Islet precursor cell (in vitro differentiated cells): ENCODE measurements at regions not wholly inside any gene's neighbourhood (a gene's known extent, or its start where the extent isn't known, plus 50 kb on each side); places are given as distances from the start of the nearest gene placed in this dataset.

Source experiments
- DNase-seq: peaks from one replicate; pipeline ENCODE4 v3.0.0-alpha.2; 2018

GRCh38 chr11:112542479-112542878 is 281.8 kb upstream of the PLET1 start:
- DNase-seq = no peak

GRCh38 chr11:112543390-112543789 is 282.7 kb upstream of the PLET1 start:
- no peak for DNase-seq

GRCh38 chr11:112548641-112549040 is 288.0 kb upstream of the PLET1 start:
- no peak for DNase-seq

GRCh38 chr11:112553205-112553731 is 292.6 kb upstream of the PLET1 start:
- no peak for DNase-seq

- DNase-seq = no peak
Measured at GRCh38 chr11:112554586-112554985, 293.9 kb upstream of the PLET1 start.

- peak; percentile 87 for DNase-seq
Measured at GRCh38 chr11:112555491-112556364, 295.1 kb upstream of the PLET1 start.

- no peak for DNase-seq
Measured at GRCh38 chr11:112558691-112559090, 298.0 kb upstream of the PLET1 start.

- DNase-seq = no peak
Measured at GRCh38 chr11:112563808-112564207, 303.1 kb upstream of the PLET1 start.

- DNase-seq = peak; percentile 91
Measured at GRCh38 chr11:112564228-112564955, 303.7 kb upstream of the PLET1 start.

- DNase-seq = no peak
Measured at GRCh38 chr11:112565551-112565950, 304.9 kb upstream of the PLET1 start.

GRCh38 chr11:112566124-112566523 is 305.5 kb upstream of the PLET1 start:
- DNase-seq = no peak

- no peak for DNase-seq
Measured at GRCh38 chr11:112570333-112570732, 309.7 kb upstream of the PLET1 start.

GRCh38 chr11:112579282-112579681 is 318.6 kb upstream of the PLET1 start:
- DNase-seq = no peak

GRCh38 chr11:112580864-112581263 is 320.2 kb upstream of the PLET1 start:
- no peak for DNase-seq

GRCh38 chr11:112581747-112582146 is 321.1 kb upstream of the PLET1 start:
- DNase-seq = no peak

GRCh38 chr11:112582366-112582765 is 321.7 kb upstream of the PLET1 start:
- DNase-seq = no peak

- DNase-seq = peak; percentile 31
Measured at GRCh38 chr11:112583261-112583893, 322.7 kb upstream of the PLET1 start.

- peak; percentile 77 for DNase-seq
Measured at GRCh38 chr11:112584672-112585071, 324.0 kb upstream of the PLET1 start.

GRCh38 chr11:112587664-112588063 is 327.0 kb upstream of the PLET1 start:
- no peak for DNase-seq

- peak; percentile 78 for DNase-seq
Measured at GRCh38 chr11:112588252-112588694, 327.6 kb upstream of the PLET1 start.

- DNase-seq = peak; percentile 34
Measured at GRCh38 chr11:112589155-112589554, 328.5 kb upstream of the PLET1 start.

- DNase-seq = no peak
Measured at GRCh38 chr11:112590764-112591163, 330.1 kb upstream of the PLET1 start.

- no peak for DNase-seq
Measured at GRCh38 chr11:112593440-112593839, 332.8 kb upstream of the PLET1 start.
